HG03378 (cell line): ENCODE measurements at regions not wholly inside any gene's neighbourhood (a gene's known extent, or its start where the extent isn't known, plus 50 kb on each side); places are given as distances from the start of the nearest gene placed in this dataset.

ENCODE experiments used
- ATAC-seq: cut with Tn5 transposase; IDR thresholded peaks from one replicate; pipeline ENCODE4 v1.9.1; 2021; ENCODE audit warnings: mild to moderate bottlenecking, moderate library complexity; ENCODE audit not compliant: unreplicated experiment

- no peak for ATAC-seq
Measured at GRCh38 chr18:2258954-2259353, 312.4 kb downstream of the METTL4 start.

- no peak for ATAC-seq
Measured at GRCh38 chr18:2263303-2263890, 307.9 kb downstream of the METTL4 start.

GRCh38 chr18:2274613-2275012 is 296.7 kb downstream of the METTL4 start:
- no peak for ATAC-seq

GRCh38 chr18:2281086-2281485 is 290.2 kb downstream of the METTL4 start:
- no peak for ATAC-seq

- ATAC-seq, result no peak
Measured at GRCh38 chr18:2281523-2282199, 289.6 kb downstream of the METTL4 start.

GRCh38 chr18:2293109-2293839 is 278.0 kb downstream of the METTL4 start:
- ATAC-seq, result no peak

- ATAC-seq, result no peak
Measured at GRCh38 chr18:2301316-2301715, 270.0 kb downstream of the METTL4 start.

- no peak for ATAC-seq
Measured at GRCh38 chr18:2302012-2302411, 269.3 kb downstream of the METTL4 start.

- no peak for ATAC-seq
Measured at GRCh38 chr18:2302628-2303516, 268.4 kb downstream of the METTL4 start.

- no peak for ATAC-seq
Measured at GRCh38 chr18:2303517-2304238, 267.6 kb downstream of the METTL4 start.

- ATAC-seq, result no peak
Measured at GRCh38 chr18:2304378-2305175, 266.7 kb downstream of the METTL4 start.

GRCh38 chr18:2306606-2307005 is 264.7 kb downstream of the METTL4 start:
- ATAC-seq, result no peak

GRCh38 chr18:2310886-2311285 is 260.4 kb downstream of the METTL4 start:
- ATAC-seq, result no peak

- peak; percentile 78 for ATAC-seq
Measured at GRCh38 chr18:2312440-2312839, 258.9 kb downstream of the METTL4 start.

- no peak for ATAC-seq
Measured at GRCh38 chr18:2313332-2313731, 258.0 kb downstream of the METTL4 start.

GRCh38 chr18:2316082-2316750 is 255.1 kb downstream of the METTL4 start:
- ATAC-seq, result no peak

GRCh38 chr18:2316751-2317696 is 254.3 kb downstream of the METTL4 start:
- no peak for ATAC-seq

GRCh38 chr18:2324459-2324858 is 246.8 kb downstream of the METTL4 start:
- ATAC-seq, result no peak
